HG03135 (cell line): ENCODE measurements at regions not wholly inside any gene's neighbourhood (a gene's known extent, or its start where the extent isn't known, plus 50 kb on each side); places are given as distances from the start of the nearest gene placed in this dataset.

ENCODE experiments used
- ATAC-seq: cut with Tn5 transposase; IDR thresholded peaks from one replicate; pipeline ENCODE4 v1.9.1; 2021; ENCODE audit warnings: mild to moderate bottlenecking, moderate library complexity; ENCODE audit not compliant: unreplicated experiment

- ATAC-seq = no peak
These were observed 182.7 kb upstream of the DTNBP1 start for GRCh38 chr6:15845492-15845891.

- no peak for ATAC-seq
These were observed 180.9 kb upstream of the DTNBP1 start for GRCh38 chr6:15843764-15844163.

- ATAC-seq = no peak
These were observed 180.4 kb upstream of the DTNBP1 start for GRCh38 chr6:15843226-15843625.

- ATAC-seq = no peak
These were observed 179.9 kb upstream of the DTNBP1 start for GRCh38 chr6:15842727-15843117.

- ATAC-seq = no peak
These were observed 179.3 kb upstream of the DTNBP1 start for GRCh38 chr6:15841937-15842726.

GRCh38 chr6:15839969-15840541 is 177.2 kb upstream of the DTNBP1 start:
- no peak for ATAC-seq

GRCh38 chr6:15837205-15837604 is 174.4 kb upstream of the DTNBP1 start:
- no peak for ATAC-seq

- ATAC-seq = no peak
These were observed 170.0 kb upstream of the DTNBP1 start for GRCh38 chr6:15832841-15833240.

- no peak for ATAC-seq
These were observed 166.3 kb upstream of the DTNBP1 start for GRCh38 chr6:15829156-15829555.

GRCh38 chr6:15827496-15828255 is 164.8 kb upstream of the DTNBP1 start:
- ATAC-seq = no peak

GRCh38 chr6:15826814-15827318 is 164.0 kb upstream of the DTNBP1 start:
- ATAC-seq = no peak

GRCh38 chr6:15825332-15825930 is 162.6 kb upstream of the DTNBP1 start:
- no peak for ATAC-seq

GRCh38 chr6:15824811-15825210 is 162.0 kb upstream of the DTNBP1 start:
- ATAC-seq = no peak

- ATAC-seq = no peak
These were observed 161.1 kb upstream of the DTNBP1 start for GRCh38 chr6:15823838-15824414.

GRCh38 chr6:15822835-15823234 is 160.0 kb upstream of the DTNBP1 start:
- ATAC-seq = no peak

GRCh38 chr6:15819841-15820240 is 157.0 kb upstream of the DTNBP1 start:
- no peak for ATAC-seq

GRCh38 chr6:15819226-15819625 is 156.4 kb upstream of the DTNBP1 start:
- ATAC-seq = no peak

- ATAC-seq = no peak
These were observed 155.7 kb upstream of the DTNBP1 start for GRCh38 chr6:15818491-15818890.

- ATAC-seq = no peak
These were observed 155.2 kb upstream of the DTNBP1 start for GRCh38 chr6:15818044-15818443.

GRCh38 chr6:15817100-15817499 is 154.3 kb upstream of the DTNBP1 start:
- ATAC-seq = no peak

- ATAC-seq = no peak
These were observed 153.8 kb upstream of the DTNBP1 start for GRCh38 chr6:15816661-15817060.
